Occipital lobe (tissue), 1 donor: ENCODE measurements at regions not wholly inside any gene's neighbourhood (a gene's known extent, or its start where the extent isn't known, plus 50 kb on each side); places are given as distances from the start of the nearest gene placed in this dataset.
"Not testable (repeated sequence)": the region's sequence is repeated elsewhere in the genome, so short reads cannot be mapped to it uniquely, and the experiment has no call there.

Source experiments
- DNase-seq: peaks from one replicate; lab custom pipeline; 2025; lab: John Stamatoyannopoulos, UW

DNA sequence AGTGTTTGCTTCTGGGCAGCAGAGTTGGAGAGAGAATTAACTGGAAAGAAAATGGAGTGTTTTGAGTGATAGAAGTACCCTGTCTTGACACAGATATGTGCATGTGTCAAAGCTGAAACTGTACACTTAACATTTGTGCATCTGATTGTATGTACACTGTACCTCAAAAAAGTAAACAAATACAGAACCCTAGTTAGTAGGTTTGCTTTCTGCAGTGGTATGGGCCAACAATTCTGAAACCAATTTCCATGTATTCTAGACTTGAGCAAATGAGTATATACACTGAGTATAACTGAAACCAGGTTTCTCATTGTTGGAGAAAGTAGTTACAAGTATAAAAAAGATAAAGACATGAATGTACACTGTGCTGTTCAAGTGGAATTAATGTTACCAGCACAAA lies 52.4 kb downstream of the ELAPOR2 start:
- DNase-seq: no peak

DNA sequence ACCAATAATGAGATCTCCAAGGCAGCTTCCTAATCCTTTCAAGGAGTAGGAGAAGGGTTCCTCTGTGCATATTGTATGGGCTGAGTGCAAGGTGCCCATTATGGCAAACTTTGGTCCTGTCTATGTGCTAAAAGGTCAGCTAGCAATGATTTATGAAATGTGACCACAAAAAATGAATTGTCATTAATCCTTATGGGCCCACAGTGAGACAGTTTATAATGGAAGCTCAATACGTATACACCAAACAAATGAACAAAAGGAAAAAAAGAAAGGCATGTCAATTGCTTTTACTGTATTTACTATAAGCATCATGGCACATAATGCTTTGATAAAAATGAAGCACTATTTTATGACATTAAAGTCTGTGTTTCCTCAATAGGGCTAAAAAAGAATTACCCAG lies 54.5 kb downstream of the ELAPOR2 start:
- DNase-seq: no peak

DNA sequence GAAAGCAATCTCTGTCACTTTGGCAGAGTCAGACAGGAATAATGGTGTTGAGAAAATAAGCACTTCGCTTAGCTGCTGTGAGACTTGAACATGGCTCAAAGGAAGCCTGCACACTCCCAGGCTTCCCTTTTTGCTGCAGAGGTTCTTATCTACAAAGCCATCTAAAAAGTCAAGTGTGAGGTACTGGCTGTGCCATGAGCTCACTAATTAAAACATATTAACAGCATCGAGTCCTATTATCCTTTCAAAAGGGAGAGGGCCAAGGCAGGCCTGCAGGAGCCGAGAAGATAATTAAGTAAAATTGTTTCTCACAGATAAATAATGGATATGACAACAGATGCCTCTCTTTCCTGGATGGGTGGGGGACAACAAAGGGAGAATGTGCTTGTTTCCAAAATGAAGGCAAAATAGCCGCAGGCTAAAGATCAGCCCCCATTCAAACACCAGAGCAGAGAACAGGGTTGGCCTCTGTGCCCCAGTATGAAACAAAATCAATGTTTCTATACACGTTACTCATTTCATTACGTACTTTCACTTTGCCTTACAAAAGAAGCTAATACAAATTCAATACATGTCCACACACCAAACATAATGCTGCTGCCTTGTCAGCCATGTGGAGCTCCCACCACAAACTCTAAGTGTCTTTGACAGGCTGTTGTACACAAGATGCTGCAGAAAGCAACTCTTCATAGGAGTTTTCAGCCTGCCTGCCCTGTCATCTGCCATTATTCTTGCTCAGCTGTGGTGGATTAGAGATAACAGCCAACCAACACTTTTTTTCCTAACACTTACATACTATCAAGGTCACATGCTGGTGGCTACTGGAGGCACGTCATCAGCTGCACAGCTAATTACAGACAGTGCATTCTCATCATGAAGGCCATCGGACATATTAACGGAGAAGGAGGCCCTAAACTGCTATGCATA lies 55.3 kb downstream of the ELAPOR2 start:
- DNase-seq: no peak

DNA sequence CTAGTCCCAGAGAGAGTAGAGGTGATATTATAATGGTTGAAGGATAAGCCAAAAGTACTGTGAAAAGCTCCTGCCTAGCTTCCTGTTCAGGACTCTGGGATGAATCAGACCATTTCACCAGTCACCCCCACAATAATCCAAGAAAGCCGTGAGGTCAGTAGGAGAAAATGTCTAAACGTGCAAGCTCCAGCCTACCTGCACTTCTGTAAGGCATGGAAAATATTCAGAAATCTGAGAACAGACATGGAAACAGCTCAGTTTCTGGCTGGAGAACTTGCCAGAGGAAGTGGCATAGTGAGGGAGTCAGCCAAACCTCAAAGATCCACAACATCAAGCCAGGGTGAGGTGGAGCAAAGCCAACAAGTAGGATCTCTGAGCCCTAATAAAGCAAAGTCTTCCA lies 58.2 kb downstream of the ELAPOR2 start:
- no peak for DNase-seq

DNA sequence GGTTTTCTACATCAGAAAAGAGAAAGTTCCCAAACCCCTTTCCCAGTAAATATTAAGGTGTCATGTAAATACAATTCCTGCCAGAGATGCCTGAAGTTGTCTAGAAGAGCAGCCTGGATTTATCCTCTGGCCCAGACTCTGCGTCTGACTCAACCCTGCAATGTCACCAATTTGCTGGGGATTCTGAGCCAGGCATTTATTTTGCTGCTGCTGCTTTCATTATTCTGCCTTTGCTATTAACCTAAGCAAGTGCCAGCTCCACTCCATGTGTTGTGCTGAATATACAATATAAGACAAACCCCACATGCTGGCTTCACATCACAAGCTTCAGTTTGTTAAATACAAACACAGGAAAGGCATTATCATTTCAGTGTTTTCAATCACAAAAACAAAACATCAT lies 59.1 kb downstream of the ELAPOR2 start:
- peak; percentile 20 for DNase-seq

DNA sequence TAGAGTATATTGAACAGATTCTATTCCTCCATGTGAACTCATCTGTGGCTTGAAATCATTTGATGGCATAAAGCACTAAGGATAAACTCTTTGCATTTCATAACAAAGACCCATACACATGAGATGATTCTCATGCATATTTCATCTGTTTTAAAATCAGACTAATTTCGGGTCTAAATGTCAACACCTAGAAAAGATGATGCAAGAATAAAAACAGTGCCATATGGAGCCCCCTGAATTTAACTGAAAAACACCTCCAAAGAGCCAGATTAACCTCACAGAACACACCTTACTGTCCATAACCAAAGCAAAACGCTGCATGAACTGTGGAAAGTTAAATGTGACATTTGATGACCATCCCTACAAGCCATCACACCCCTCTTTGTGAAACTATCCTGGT lies 59.7 kb downstream of the ELAPOR2 start:
- DNase-seq: no peak

DNA sequence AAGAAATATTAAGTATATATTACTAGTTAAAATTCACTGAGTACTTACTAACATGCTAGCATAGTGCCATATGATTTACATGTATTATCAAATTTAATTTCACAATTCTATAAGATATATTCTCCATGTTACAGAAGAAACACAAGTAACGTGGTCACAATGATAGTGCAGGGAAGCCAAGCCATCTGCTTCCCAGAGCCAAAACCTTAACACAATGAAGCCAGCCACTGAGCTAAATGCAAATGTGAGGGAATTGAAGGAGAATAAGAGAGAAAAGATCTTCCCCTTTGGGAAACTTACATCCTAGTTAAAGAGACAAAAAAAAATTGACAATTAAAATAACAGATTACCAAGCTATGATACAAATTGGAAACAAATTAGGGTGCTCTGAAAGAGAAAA lies 63.6 kb downstream of the ELAPOR2 start:
- no peak for DNase-seq

DNA sequence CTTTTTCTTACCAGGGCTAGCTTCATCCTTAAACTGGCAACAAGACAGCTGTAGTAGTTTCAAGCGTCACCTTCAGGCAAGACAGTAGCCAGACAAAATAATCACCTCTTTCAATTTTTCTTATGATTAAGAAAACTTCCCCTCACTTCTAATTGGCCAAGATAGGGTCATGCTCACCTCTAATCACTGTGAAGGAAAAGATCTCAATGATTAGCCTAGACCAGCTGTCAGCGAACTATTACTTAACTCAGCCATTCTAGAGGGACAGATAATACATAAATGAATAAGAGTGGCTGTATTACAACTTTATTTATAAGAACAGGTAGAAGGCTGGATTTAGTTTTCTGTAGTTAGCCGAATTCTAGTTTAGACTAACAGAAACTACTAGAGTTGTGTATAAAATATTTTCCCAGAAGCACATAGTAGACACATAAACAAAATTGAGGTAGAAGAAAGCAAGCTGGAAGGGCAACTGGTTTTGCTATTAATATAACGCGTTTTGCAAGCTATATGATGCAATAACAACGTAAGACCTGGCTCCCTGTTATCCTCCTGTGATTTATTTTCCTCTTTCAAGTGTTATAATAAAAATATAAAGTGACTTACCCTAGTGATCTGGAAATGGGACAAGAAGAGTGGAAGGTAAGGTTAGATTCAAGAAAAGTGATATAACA lies 64.3 kb downstream of the ELAPOR2 start:
- DNase-seq: no peak

DNA sequence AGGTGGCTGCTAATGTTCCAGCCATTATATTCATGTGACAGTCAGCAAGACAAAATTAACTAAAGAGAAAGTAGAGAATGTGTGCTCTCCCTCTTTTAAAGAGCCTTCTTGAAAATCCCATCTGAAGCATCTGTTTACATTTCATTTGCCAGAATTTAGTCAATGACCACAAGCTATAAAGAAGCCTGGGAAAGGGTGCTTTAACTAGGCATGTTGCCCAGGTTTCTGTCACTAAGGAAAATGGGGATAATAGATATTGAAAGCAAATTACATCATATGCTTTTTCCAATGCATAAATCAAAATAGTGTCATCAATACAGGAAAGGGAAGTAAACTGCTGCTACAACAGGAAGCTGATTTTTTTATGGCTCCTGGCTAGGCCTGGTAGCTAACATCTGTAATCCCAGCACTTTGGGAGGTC lies 67.7 kb downstream of the ELAPOR2 start:
- no peak for DNase-seq

DNA sequence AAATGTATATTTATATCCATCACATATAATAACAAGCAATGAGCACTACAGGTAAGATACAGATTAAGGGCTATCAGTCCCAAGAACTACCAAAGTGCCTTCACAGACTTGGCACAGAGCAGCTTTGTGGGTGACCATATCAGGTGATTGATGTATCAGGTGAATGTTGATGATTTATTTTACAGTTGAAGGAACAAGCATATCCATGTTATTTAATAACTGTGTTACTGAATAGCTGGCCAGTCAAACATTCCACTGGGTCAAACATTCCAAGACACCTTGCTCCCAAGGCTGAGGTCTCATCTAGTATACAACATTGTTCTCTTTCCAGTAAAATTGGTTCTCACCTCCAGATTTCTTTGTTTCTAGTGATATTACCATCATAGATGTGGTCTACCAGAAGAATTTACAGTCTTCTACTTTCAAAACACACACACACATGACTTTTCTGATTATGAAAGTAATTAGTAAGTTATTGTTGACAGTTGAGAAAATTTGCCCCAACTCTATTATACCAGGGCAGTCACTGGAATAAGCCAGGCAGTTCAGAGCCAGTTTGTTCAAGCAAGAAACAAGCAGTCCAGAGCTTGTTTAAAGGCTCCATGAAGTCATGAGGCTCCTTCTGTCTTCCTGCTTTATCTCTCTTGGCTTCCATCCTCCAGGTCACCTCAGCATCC lies 68.2 kb downstream of the ELAPOR2 start:
- no peak for DNase-seq

DNA sequence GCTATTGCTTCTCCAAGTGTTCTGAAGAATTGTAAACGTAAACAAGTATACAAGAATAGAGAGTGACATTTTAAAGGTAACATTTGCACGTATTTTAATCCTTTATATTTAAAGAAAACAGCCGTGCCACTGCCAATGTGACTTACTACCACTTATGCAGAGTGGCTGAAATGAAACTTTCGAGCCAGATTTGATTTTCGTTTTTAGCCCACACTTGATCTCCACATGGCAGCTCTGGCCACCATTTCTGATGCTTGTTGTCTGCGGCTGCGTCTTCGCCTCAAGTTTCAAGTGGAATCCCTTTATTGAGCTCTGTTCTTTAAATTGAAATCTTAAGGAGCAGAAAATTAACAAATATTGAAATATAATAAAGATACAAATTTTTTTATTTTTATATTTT lies 70.0 kb downstream of the ELAPOR2 start:
- DNase-seq: no peak

DNA sequence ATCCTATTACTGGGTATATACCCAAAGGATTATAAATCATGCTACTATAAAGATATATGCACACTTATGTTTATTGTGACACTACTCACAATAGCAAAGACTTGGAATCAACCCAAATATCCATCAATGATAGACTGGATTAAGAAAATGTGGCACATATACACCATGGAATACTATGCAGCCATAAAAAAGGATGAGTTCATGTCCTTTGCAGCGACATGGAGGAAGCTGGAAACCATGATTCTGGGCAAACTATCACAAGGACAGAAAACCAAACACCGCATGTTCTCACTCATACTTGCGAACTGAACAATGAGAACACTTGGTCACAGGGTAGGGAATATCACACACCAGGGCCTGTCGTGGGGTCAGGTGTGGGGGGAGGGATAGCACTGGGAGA lies 71.6 kb downstream of the ELAPOR2 start:
- DNase-seq: not testable (repeated sequence)

DNA sequence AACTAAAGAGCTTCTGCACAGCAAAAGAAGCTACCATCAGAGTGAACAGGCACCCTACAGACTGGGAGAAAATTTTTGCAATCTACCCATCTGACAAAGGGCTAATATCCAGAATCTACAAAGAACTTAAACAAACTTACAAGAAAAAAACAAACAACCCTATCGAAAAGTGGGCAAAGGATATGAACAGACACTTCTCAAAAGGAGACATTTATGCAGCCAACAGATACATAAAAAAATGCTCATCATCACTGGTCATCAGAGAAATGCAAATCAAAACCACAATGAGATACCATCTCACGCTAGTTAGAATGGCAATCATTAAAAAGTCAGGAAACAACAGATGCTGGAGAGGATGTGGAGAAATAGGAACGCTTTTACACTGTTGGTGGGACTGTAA lies 72.1 kb downstream of the ELAPOR2 start:
- not testable (repeated sequence) for DNase-seq

DNA sequence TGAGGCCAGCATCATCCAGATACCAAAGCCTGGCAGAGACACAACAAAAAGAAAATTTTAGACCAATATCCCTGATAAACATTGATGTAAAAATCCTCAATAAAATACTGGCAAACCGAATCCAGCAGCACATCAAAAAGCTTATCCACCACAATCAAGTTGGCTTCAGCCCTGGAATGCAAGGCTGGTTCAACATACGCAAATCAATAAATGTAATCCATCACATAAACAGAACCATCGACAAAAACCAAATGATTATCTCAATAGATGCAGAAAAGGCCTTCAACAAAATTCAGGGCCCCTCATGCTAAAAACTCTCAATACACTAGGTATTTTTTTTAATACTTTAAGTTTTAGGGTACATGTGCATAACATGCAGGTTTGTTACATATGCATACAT lies 74.1 kb downstream of the ELAPOR2 start:
- DNase-seq: not testable (repeated sequence)

DNA sequence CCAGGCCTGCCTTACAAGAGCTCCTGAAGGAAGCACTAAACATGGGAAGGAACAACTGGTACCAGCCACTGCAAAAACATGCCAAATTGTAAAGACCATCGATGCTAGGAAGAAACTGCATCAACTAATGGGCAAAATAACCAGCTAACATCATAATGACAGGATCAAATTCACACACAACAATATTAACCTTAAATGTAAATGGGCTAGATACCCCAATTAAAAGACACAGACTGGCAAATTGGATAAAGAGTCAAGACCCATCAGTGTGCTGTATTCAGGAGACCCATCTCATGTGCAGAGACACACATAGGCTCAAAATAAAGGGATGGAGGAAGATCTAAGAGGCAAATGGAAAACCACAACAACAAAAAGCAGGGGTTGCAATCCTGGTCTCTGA lies 75.8 kb downstream of the ELAPOR2 start:
- DNase-seq: not testable (repeated sequence)

DNA sequence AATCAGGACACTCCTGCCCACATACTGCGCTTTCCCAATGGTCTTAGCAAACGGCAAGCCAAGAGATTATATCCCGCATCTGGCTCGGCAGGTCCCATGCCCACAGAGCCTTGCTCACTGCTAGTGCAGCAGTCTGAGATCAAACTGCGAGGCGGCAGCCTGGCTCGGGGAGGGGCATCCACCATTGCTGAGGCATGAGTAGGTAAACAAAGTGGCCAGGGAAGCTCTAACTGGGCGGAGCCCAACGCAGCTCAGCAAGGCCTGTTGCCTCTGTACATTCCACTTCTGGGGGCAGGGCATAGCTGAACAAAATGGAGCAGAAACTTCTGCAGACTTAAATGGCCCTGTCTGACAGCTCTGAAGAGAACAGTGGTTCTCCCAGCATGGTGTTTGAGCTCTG lies 77.5 kb downstream of the ELAPOR2 start:
- DNase-seq: not testable (repeated sequence)

DNA sequence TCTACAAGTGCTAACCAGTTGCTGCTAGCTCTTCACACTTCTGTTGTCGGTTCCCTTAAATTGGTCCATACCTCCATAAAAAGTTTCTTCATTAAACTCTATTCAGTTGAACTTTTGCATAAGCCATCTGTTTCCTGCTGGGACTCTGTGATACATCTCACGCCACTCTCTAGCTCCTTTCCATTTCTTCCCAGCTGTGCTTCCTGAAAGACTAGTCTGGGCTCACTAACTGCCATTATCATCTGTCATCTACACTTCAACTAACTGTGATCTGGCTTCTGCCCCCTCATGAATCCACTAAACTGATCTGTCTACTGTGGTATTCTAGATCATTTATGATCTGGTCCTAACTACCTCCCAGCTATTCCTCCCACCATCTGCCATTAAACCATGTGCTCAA lies 78.3 kb downstream of the ELAPOR2 start:
- no peak for DNase-seq

DNA sequence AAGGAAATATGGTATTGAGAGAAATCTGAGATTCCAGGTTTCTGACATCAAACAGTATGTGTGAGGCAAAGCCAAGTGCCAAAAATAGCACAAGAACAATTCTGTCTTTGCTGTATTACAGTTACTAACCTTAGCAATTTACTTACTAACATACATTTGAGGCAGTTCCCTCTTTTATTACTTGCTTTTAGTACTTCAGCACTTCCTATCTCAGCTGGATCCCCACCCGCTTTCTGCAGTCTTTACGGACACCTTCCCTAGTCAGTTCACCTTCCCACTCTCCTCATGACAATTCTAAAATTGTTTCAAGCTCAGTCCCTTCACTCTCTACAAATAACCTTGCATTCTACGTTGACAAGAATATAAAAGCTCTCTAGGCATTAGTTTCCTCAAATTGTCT lies 79.2 kb downstream of the ELAPOR2 start:
- no peak for DNase-seq

DNA sequence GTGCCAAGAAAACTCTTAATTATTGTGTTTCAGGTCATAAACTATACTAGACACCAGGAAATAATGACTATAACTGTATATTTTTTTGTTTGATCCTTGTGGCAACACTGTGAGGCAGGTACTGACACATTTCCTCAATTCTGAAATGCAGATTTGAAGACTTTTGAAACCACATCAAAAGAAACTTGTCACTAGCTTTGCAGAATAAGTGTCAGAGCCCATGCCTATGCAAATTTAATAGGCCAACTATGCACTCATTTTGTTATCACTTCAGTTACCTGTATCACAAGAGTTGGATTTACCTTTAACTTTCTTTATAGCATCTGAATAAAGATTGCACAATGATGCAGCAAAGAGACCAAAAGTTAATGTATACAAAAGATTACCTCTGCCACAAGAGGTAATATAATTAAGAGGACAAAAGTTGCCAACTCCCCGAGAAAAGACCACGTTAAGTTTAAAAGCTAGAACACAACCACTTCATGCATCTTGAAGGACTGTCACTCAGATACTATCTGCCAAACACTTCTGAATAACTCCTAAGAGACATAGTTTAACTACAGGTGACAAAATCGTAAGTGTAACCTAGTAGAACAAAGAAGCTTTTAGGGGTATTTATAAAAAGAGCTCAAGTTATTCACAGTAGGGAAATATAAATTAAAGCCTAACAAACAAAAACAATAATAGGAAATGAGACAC lies 80.5 kb downstream of the ELAPOR2 start:
- no peak for DNase-seq

DNA sequence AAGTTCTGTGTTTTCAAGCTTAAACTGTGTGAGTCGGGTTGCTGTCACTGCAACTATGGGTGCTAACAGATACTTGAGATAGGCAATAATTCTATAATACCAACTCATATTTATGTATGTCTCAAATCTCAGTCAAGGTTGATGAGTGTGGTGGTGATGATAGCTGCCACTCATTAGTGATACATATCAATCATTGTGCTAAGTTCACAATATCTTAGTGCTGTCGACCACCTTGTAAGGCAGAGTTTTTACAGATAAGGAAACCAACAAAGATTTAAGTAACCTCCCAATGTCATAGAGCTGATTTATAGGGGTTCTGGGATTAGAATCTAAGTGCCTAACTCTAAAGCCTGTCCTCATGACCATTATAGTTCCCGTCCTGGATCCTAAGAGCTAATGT lies 82.5 kb downstream of the ELAPOR2 start:
- DNase-seq: no peak

DNA sequence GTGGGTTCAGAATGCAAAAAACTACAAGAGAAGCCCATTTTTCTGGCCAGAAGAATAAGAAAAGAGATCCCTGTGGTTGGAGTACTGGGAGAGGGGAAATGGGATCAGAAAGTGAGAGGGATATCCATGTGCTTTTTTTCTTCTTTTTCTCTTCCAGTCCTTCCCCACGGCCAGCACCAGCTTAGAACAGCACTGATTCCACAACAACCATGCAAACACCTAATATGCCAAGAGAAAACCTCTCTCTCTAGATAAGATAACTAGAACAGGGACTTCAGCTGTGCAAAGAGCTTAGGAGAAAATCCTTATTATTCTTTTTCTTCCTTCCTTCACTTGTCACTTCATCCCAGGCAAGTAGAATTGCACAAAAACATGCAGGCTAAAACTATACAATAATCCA lies 83.5 kb downstream of the ELAPOR2 start:
- DNase-seq: no peak

DNA sequence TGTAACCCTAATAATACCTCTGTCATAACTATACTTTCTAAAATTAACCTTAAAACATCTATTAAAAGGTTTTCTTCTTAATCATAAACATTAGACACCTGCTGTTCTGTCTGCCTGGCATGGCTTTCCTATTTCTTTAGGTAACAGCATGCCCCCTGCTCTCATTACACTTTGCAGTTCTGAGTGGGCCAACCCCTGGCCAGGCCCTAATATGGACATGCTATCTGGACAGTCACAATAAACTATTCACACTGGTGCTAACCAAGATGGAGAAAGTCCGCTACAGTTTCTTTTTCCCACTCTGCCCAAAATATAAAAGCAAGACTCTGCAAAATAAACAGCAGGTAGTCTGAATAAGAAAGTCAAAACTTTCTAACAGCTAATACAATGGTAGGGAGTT lies 84.0 kb downstream of the ELAPOR2 start:
- DNase-seq: no peak
